ENCODE measurements at regions not wholly inside any gene's neighbourhood (a gene's known extent, or its start where the extent isn't known, plus 50 kb on each side); places are given as distances from the start of the nearest gene placed in this dataset.

- 30 to 42% methylated on average over 1 of the region's 1 CpG for WGBS, 2 donors
- H3K9me3 ChIP-seq, result no peaks in the 10 kb centered on the region
- no peaks in the 10 kb centered on the region for H3K36me3 ChIP-seq
- no peaks in the 10 kb centered on the region for H3K27me3 ChIP-seq
- no peaks in the 10 kb centered on the region for H3K4me1 ChIP-seq
- DNase-seq, result no peak
- H3K4me3 ChIP-seq (replicated peaks in 1 of 3), result no peak overlapping the region
- intact Hi-C loops (cut with DNase I), result no loop called here
- no peak overlapping the region for H3K27ac ChIP-seq
- TF ChIP-seq CTCF (IDR thresholded peaks at IDR 0.05) (no peak), POLR2A (IDR thresholded peaks at IDR 0.05) (no peak)
Observed at GRCh38 chr1:96376846-96377245, 344.7 kb upstream of the PTBP2 start.

GRCh38 chr1:96384611-96385010 lies 337.0 kb upstream of the PTBP2 start:
- WGBS, 2 donors, result 76 to 77% methylated on average over 2 of the region's 2 CpGs
- Histone ChIP-seq H3K4me1 (no peaks in the 10 kb centered on the region), H3K4me3 (replicated peaks in 1 of 3) (no peak overlapping the region), H3K36me3 (no peaks in the 10 kb centered on the region), H3K27me3 (no peaks in the 10 kb centered on the region), H3K9me3 (no peaks in the 10 kb centered on the region), H3K27ac (no peak overlapping the region)
- DNase-seq, result no peak
- intact Hi-C loops (cut with DNase I), result no loop called here
- TF ChIP-seq CTCF (IDR thresholded peaks at IDR 0.05) (no peak), POLR2A (IDR thresholded peaks at IDR 0.05) (no peak)

GRCh38 chr1:96387785-96388184 lies 333.8 kb upstream of the PTBP2 start:
- H3K9me3 ChIP-seq, result no peaks in the 10 kb centered on the region
- no peak for DNase-seq
- H3K36me3 ChIP-seq, result no peaks in the 10 kb centered on the region
- H3K27me3 ChIP-seq, result no peaks in the 10 kb centered on the region
- intact Hi-C loops (cut with DNase I), result no loop called here
- H3K4me3 ChIP-seq (replicated peaks in 1 of 3), result no peak overlapping the region
- H3K27ac ChIP-seq, result no peak overlapping the region
- no peaks in the 10 kb centered on the region for H3K4me1 ChIP-seq
- WGBS, 2 donors, result 90 to 91% methylated on average over 3 of the region's 3 CpGs
- TF ChIP-seq CTCF (IDR thresholded peaks at IDR 0.05) (no peak), POLR2A (IDR thresholded peaks at IDR 0.05) (no peak)

- H3K4me3 ChIP-seq (replicated peaks in 1 of 3), result no peak overlapping the region
- WGBS, 2 donors, result 52 to 54% methylated on average over 4 of the region's 4 CpGs
- intact Hi-C loops (cut with DNase I), result no loop called here
Observed at GRCh38 chr1:96388421-96389310, 332.9 kb upstream of the PTBP2 start.

More at GRCh38 chr1:96388421-96389310, 332.9 kb upstream of the PTBP2 start:
- TF ChIP-seq POLR2A (IDR thresholded peaks at IDR 0.05) (no peak), CTCF (IDR thresholded peaks at IDR 0.05) (no peak)
- Histone ChIP-seq H3K27ac (no peak overlapping the region), H3K27me3 (no peaks in the 10 kb centered on the region), H3K9me3 (no peaks in the 10 kb centered on the region), H3K36me3 (no peaks in the 10 kb centered on the region), H3K4me1 (no peaks in the 10 kb centered on the region)
- no peak for DNase-seq

Measured in thyroid gland (tissue), 4 donors.